ENCODE measurements at regions not wholly inside any gene's neighbourhood (a gene's known extent, or its start where the extent isn't known, plus 50 kb on each side); places are given as distances from the start of the nearest gene placed in this dataset.
"Not testable (repeated sequence)": the region's sequence is repeated elsewhere in the genome, so short reads cannot be mapped to it uniquely, and the experiment has no call there.

GRCh38 chr3:39651993-39652739 lies 157.2 kb upstream of the MYRIP start:
- Mint-ChIP-seq H3K27me3 (ENCODE audit: unreplicated experiment) (no peaks in the 10 kb centered on the region), H3K9me3 (ENCODE audit: low read depth, unreplicated experiment) (no peaks in the 10 kb centered on the region), H3K27ac (ENCODE audit: unreplicated experiment) (no peak overlapping the region), H3K36me3 (ENCODE audit: insufficient read depth, unreplicated experiment) (no peaks in the 10 kb centered on the region), H3K4me1 (ENCODE audit: low read depth, unreplicated experiment) (no peaks in the 10 kb centered on the region), H3K4me3 (ENCODE audit: low read depth, unreplicated experiment) (no peak overlapping the region)
- DNase-seq, result no peak
- BruUV-seq (replicated peaks), result no TSS peak
- no peak for TF ChIP-seq CTCF (IDR thresholded peaks at IDR 0.05; ENCODE audit: unreplicated experiment)
- CTCF ChIA-PET, result no interaction called here
- intact Hi-C loops (cut with micrococcal nuclease; ENCODE audit: unreplicated experiment), result no loop called here

GRCh38 chr3:39655718-39656117 lies 153.7 kb upstream of the MYRIP start:
- H3K4me1 Mint-ChIP-seq (ENCODE audit: low read depth, unreplicated experiment); H3K36me3 Mint-ChIP-seq (ENCODE audit: insufficient read depth, unreplicated experiment); DNase-seq; H3K4me3 Mint-ChIP-seq (ENCODE audit: low read depth, unreplicated experiment); BruUV-seq (replicated peaks); intact Hi-C loops (cut with micrococcal nuclease; ENCODE audit: unreplicated experiment); H3K9me3 Mint-ChIP-seq (ENCODE audit: low read depth, unreplicated experiment); CTCF ChIA-PET; H3K27me3 Mint-ChIP-seq (ENCODE audit: unreplicated experiment); H3K27ac Mint-ChIP-seq (ENCODE audit: unreplicated experiment): not testable (repeated sequence)

GRCh38 chr3:39657075-39657474 lies 152.3 kb upstream of the MYRIP start:
- intact Hi-C loops (cut with micrococcal nuclease; ENCODE audit: unreplicated experiment), result no loop called here
- Mint-ChIP-seq H3K4me3 (ENCODE audit: low read depth, unreplicated experiment) (no peak overlapping the region), H3K27ac (ENCODE audit: unreplicated experiment) (no peak overlapping the region), H3K9me3 (ENCODE audit: low read depth, unreplicated experiment) (no peaks in the 10 kb centered on the region), H3K27me3 (ENCODE audit: unreplicated experiment) (no peaks in the 10 kb centered on the region), H3K36me3 (ENCODE audit: insufficient read depth, unreplicated experiment) (no peaks in the 10 kb centered on the region), H3K4me1 (ENCODE audit: low read depth, unreplicated experiment) (no peaks in the 10 kb centered on the region)
- TF ChIP-seq CTCF (IDR thresholded peaks at IDR 0.05; ENCODE audit: unreplicated experiment), result no peak
- CTCF ChIA-PET, result interaction anchor here (0.6 kb wide), 1 partner anchor 194 kb away, joined by 4 read pairs; no protein-coding TSS in a partner anchor
- no TSS peak for BruUV-seq (replicated peaks)
- DNase-seq, result no peak

- intact Hi-C loops (cut with micrococcal nuclease; ENCODE audit: unreplicated experiment), result no loop called here
- BruUV-seq (replicated peaks), result no TSS peak
- CTCF ChIA-PET, result no interaction called here
- no peak for TF ChIP-seq CTCF (IDR thresholded peaks at IDR 0.05; ENCODE audit: unreplicated experiment)
- H3K9me3 Mint-ChIP-seq (ENCODE audit: low read depth, unreplicated experiment), result no peaks in the 10 kb centered on the region
- H3K36me3 Mint-ChIP-seq (ENCODE audit: insufficient read depth, unreplicated experiment), result no peaks in the 10 kb centered on the region
- no peaks in the 10 kb centered on the region for H3K4me1 Mint-ChIP-seq (ENCODE audit: low read depth, unreplicated experiment)
- no peak overlapping the region for H3K27ac Mint-ChIP-seq (ENCODE audit: unreplicated experiment)
- DNase-seq, result no peak
- no peaks in the 10 kb centered on the region for H3K27me3 Mint-ChIP-seq (ENCODE audit: unreplicated experiment)
- no peak overlapping the region for H3K4me3 Mint-ChIP-seq (ENCODE audit: low read depth, unreplicated experiment)
These were observed 151.6 kb upstream of the MYRIP start for GRCh38 chr3:39657775-39658174.

GRCh38 chr3:39664931-39665330 lies 144.5 kb upstream of the MYRIP start:
- Mint-ChIP-seq H3K36me3 (ENCODE audit: insufficient read depth, unreplicated experiment) (no peaks in the 10 kb centered on the region), H3K4me3 (ENCODE audit: low read depth, unreplicated experiment) (no peak overlapping the region), H3K27ac (ENCODE audit: unreplicated experiment) (no peak overlapping the region), H3K4me1 (ENCODE audit: low read depth, unreplicated experiment) (no peaks in the 10 kb centered on the region), H3K9me3 (ENCODE audit: low read depth, unreplicated experiment) (no peaks in the 10 kb centered on the region), H3K27me3 (ENCODE audit: unreplicated experiment) (no peaks in the 10 kb centered on the region)
- CTCF ChIA-PET, result no interaction called here
- no peak for TF ChIP-seq CTCF (IDR thresholded peaks at IDR 0.05; ENCODE audit: unreplicated experiment)
- BruUV-seq (replicated peaks), result no TSS peak
- intact Hi-C loops (cut with micrococcal nuclease; ENCODE audit: unreplicated experiment), result loop anchor here (5.0 kb wide), 1 partner anchor 123 kb away; no protein-coding TSS in a partner anchor
- no peak for DNase-seq

Measured in Calu3 (cell line).